ENCODE measurements at regions not wholly inside any gene's neighbourhood (a gene's known extent, or its start where the extent isn't known, plus 50 kb on each side); places are given as distances from the start of the nearest gene placed in this dataset.

DNA sequence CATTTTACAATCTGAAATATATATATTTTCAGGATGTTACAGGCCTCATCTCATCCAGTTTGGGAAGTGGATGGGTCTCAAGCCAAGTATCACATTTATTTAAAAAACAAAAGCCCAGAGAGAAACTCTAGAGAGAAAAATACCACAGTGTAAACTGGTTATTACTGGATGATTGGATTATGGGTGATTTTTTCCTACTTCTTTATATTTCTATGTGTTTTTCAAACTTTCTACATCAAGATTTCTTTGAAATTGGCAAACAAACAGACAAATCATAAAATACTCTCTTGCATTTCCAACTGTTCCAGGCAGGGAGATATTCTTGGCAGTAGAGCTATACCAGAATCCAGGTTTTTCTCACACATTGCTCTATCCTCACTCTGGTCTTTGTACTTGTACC is 116.0 kb upstream of the SMIM23 start:
- TF ChIP-seq EZH2 (IDR thresholded peaks at IDR 0.05; ENCODE audit: borderline replicate concordance, low read depth, low read length, poor library complexity, severe bottlenecking), result no peak
- TF ChIP-seq, protein P1, sequence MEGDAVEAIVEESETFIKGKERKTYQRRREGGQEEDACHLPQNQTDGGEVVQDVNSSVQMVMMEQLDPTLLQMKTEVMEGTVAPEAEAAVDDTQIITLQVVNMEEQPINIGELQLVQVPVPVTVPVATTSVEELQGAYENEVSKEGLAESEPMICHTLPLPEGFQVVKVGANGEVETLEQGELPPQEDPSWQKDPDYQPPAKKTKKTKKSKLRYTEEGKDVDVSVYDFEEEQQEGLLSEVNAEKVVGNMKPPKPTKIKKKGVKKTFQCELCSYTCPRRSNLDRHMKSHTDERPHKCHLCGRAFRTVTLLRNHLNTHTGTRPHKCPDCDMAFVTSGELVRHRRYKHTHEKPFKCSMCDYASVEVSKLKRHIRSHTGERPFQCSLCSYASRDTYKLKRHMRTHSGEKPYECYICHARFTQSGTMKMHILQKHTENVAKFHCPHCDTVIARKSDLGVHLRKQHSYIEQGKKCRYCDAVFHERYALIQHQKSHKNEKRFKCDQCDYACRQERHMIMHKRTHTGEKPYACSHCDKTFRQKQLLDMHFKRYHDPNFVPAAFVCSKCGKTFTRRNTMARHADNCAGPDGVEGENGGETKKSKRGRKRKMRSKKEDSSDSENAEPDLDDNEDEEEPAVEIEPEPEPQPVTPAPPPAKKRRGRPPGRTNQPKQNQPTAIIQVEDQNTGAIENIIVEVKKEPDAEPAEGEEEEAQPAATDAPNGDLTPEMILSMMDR (conservative IDR thresholded peaks at IDR 0.05; ENCODE audit: low read depth, low read length), result no peak

Data from A673 (cell line).